A549 (cell line): ENCODE measurements at regions not wholly inside any gene's neighbourhood (a gene's known extent, or its start where the extent isn't known, plus 50 kb on each side); places are given as distances from the start of the nearest gene placed in this dataset.

ENCODE experiments used
- ATAC-seq, 2 experiments: fragments of 200-7000 bp in 1 of 2; fragments of >200 bp in 1 of 2; cut with Nextera tagmentation in 1 of 2; cut with Tn5 transposase in 1 of 2; 3 replicates each; pipeline versions ENCODE4 v1.8.0 to v1.9.1; 2018 to 2020; ENCODE audit warnings: mild to moderate bottlenecking in 1 of 2, moderate library complexity in 1 of 2
- CTCF ChIA-PET: fragments of 300-600 bp; sonication (Branson Sonifier 250); formaldehyde crosslinking; extraction: SDS; loops from one replicate; lab custom pipeline; 2021; ENCODE audit warnings: antibody characterized with exemption, inconsistent platforms; lab: Yijun Ruan, JAX
- POLR2A ChIA-PET: fragments of 350-600 bp; formaldehyde crosslinking; extraction: SDS; loops from one replicate; lab custom pipeline; 2021; ENCODE audit warnings: antibody characterized with exemption, inconsistent platforms; lab: Yijun Ruan, JAX
- DNase-seq, 2 experiments: peaks; one replicate each; pipeline versions ENCODE4 v3.0.0 to v3.0.0-alpha.2; 2011 to 2016; ENCODE audit warnings: low read depth in 1 of 2, low spot score in 1 of 2
- FAIRE-seq: peaks from 2 replicates; lab custom pipeline; 2011; peaks lifted over from hg19 to GRCh38; lab: Jason Lieb, UNC
- H3K27ac ChIP-seq, 2 experiments: fragments of >200 bp; sonication (Bioruptor Twin); formaldehyde crosslinking; 3 replicates each; pipeline ENCODE4 v1.5.1; 2016 to 2017
- H3K4me1 ChIP-seq: fragments of >200 bp; sonication (Bioruptor Twin); formaldehyde crosslinking; 3 replicates; pipeline ENCODE4 v1.6.1; 2016
- H3K4me2 ChIP-seq: fragments of >200 bp; sonication (Bioruptor Twin); formaldehyde crosslinking; 3 replicates; pipeline ENCODE4 v1.6.1; 2016
- H3K4me3 ChIP-seq: fragments of >200 bp; sonication (Bioruptor Twin); formaldehyde crosslinking; 3 replicates; pipeline ENCODE4 v1.5.1; 2016
- H3K9me3 ChIP-seq: fragments of >200 bp; sonication (Bioruptor Twin); formaldehyde crosslinking; 3 replicates; pipeline ENCODE4 v1.6.1; 2016
- ATOH8 ChIP-seq: fragments of 250-450 bp; sonication (Bioruptor Pico); IDR thresholded peaks from 2 replicates; pipeline ENCODE4 v1.5.0; 2020; ENCODE audit warnings: low read depth, mild to moderate bottlenecking, moderate library complexity
- CEBPB ChIP-seq, 2 experiments: fragments of >200 bp in 1 of 2; sonication (Bioruptor Twin) in 1 of 2; formaldehyde crosslinking in 1 of 2; IDR thresholded peaks; 2 replicates each; pipeline ENCODE4 v1.6.1; 2012 to 2016
- CHD2 ChIP-seq: fragments of 150-350 bp; IDR thresholded peaks from 2 replicates; pipeline ENCODE4 v1.6.1; 2014; ENCODE audit warnings: low read length; ENCODE audit not compliant: partially characterized antibody
- EHMT2 ChIP-seq: fragments of 200-600 bp; sonication (generic); IDR thresholded peaks from 2 replicates; pipeline ENCODE4 v1.6.1; 2016; ENCODE audit warnings: antibody characterized with exemption, low read depth, mild to moderate bottlenecking, moderate library complexity
- ELK1 ChIP-seq: fragments of 150-350 bp; IDR thresholded peaks from 2 replicates; pipeline ENCODE4 v1.6.1; 2014; ENCODE audit warnings: low read depth, mild to moderate bottlenecking, low read length
- ESRRA ChIP-seq: fragments of 150-350 bp; IDR thresholded peaks from 2 replicates; pipeline ENCODE4 v1.6.1; 2014; ENCODE audit warnings: mild to moderate bottlenecking, low read length, borderline replicate concordance
- GATA3 ChIP-seq: IDR thresholded peaks from 2 replicates; pipeline ENCODE4 v1.6.1; 2012; ENCODE audit warnings: borderline replicate concordance
- HEYL ChIP-seq: fragments of 250-450 bp; sonication (Bioruptor Pico); IDR thresholded peaks from 2 replicates; pipeline ENCODE4 v1.8.0; 2021; ENCODE audit warnings: mild to moderate bottlenecking, moderate library complexity
- HOXB5 ChIP-seq: fragments of 250-450 bp; sonication (Bioruptor Pico); IDR thresholded peaks from 2 replicates; pipeline ENCODE4 v1.5.0; 2020; ENCODE audit warnings: mild to moderate bottlenecking, moderate library complexity
- JUN ChIP-seq, 2 experiments: fragments of >200 bp; sonication (Bioruptor Twin); formaldehyde crosslinking; IDR thresholded peaks; 2 replicates in 1 of 2; 3 replicates in 1 of 2; pipeline ENCODE4 v1.6.1; 2016 to 2017
- JUNB ChIP-seq: fragments of >200 bp; sonication (Bioruptor Twin); formaldehyde crosslinking; IDR thresholded peaks from 2 replicates; pipeline ENCODE4 v1.6.1; 2016
- KDM5A ChIP-seq: fragments of 200-600 bp; sonication (generic); IDR thresholded peaks from 2 replicates; pipeline ENCODE4 v1.6.1; 2016; ENCODE audit warnings: antibody characterized with exemption, mild to moderate bottlenecking
- PHF8 ChIP-seq: fragments of 200-600 bp; sonication (generic); IDR thresholded peaks from 2 replicates; pipeline ENCODE4 v1.6.1; 2016; ENCODE audit warnings: low read depth, mild to moderate bottlenecking, antibody characterized with exemption, moderate library complexity, borderline replicate concordance
- POLR2A ChIP-seq: IDR thresholded peaks from 2 replicates; pipeline ENCODE4 v1.6.1; 2012; ENCODE audit warnings: mild to moderate bottlenecking, low read length
- RFX5 ChIP-seq: fragments of 450-650 bp; IDR thresholded peaks from 2 replicates; pipeline ENCODE4 v1.7.1; 2014; ENCODE audit warnings: antibody characterized with exemption, mild to moderate bottlenecking, moderate library complexity
- TFCP2L1 ChIP-seq: fragments of 250-450 bp; sonication (Bioruptor Pico); IDR thresholded peaks from 2 replicates; pipeline ENCODE4 v1.5.0; 2021; ENCODE audit warnings: mild to moderate bottlenecking
- TP53 ChIP-seq: fragments of 250-450 bp; sonication (Bioruptor Pico); IDR thresholded peaks from 2 replicates; pipeline ENCODE4 v1.5.0; 2021; ENCODE audit warnings: mild to moderate bottlenecking, moderate library complexity
- USF2 ChIP-seq: fragments of 450-650 bp; IDR thresholded peaks from 2 replicates; pipeline ENCODE4 v1.6.1; 2014; ENCODE audit warnings: antibody characterized with exemption
- ZC3H11A ChIP-seq: fragments of 450-650 bp; IDR thresholded peaks from 2 replicates; pipeline ENCODE4 v1.6.1; 2014; ENCODE audit warnings: antibody characterized with exemption, mild to moderate bottlenecking
- ZFP36 ChIP-seq: fragments of 450-650 bp; IDR thresholded peaks from 2 replicates; pipeline ENCODE4 v1.6.1; 2014; ENCODE audit warnings: borderline replicate concordance; ENCODE audit not compliant: partially characterized antibody
- ZSCAN20 ChIP-seq: fragments of 250-450 bp; sonication (Bioruptor Pico); IDR thresholded peaks from 2 replicates; pipeline ENCODE4 v1.8.0; 2022; ENCODE audit warnings: mild to moderate bottlenecking, moderate library complexity
- WGBS: methylation state at CpG from one replicate; pipeline ENCODE4 v1.1.6; 2017; ENCODE audit errors: missing lambda C conversion rate; 5-methylcytosine and 5-hydroxymethylcytosine counted together
- TF ChIP-seq, protein P1 (sequence below): IDR thresholded peaks from 2 replicates; pipeline ENCODE4 v1.6.1; 2012
- TF ChIP-seq, protein P2 (sequence below): fragments of >200 bp; sonication (Bioruptor Twin); formaldehyde crosslinking; IDR thresholded peaks from 2 replicates; pipeline ENCODE4 v1.6.1; 2016

DNA sequence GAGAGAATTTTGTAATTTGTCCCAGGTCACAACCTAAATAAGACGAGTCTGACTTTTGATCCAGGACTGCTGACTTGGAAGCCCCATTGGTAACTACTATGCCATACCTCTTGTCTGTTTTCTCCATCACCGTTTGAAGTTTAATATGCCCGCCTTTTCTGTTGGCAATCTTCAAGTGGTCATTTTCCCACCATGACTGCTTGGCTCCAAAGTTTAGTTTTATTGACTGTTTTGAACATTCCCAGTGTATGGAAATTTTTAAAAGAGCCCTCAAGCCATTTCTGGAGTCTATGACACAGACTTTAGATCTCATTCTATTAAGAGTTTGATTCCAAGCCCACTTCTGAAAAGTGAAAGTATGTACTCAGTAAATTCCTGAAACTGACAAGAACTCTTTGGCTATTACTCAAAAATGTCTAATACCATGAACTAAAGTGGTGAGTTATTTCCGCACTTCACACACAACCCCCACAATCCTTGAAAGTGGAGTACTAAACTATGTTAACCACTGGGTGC, 136.7 kb upstream of the ADAMTS9 start:
- POLR2A ChIA-PET = no interaction called here
- TF ChIP-seq ZSCAN20 (CRISPR knock-in tag) (no peak), CHD2 (no peak), ZC3H11A (no peak), JUN (IDR thresholded peaks at IDR 0.05) (no peak), ATOH8 (no peak), HEYL (CRISPR knock-in tag) (no peak), CEBPB (IDR thresholded peaks at IDR 0.05) (no peak)
- TF ChIP-seq, protein P1, sequence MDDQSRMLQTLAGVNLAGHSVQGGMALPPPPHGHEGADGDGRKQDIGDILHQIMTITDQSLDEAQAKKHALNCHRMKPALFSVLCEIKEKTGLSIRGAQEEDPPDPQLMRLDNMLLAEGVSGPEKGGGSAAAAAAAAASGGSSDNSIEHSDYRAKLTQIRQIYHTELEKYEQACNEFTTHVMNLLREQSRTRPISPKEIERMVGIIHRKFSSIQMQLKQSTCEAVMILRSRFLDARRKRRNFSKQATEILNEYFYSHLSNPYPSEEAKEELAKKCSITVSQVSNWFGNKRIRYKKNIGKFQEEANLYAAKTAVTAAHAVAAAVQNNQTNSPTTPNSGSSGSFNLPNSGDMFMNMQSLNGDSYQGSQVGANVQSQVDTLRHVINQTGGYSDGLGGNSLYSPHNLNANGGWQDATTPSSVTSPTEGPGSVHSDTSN = no peak
- TF ChIP-seq, all 56 proteins: peak for 0
- WGBS = 45% methylated on average over 4 of the region's 4 CpGs
- no peaks in the 10 kb centered on the region for H3K9me3 ChIP-seq
- ATAC-seq (no peak), FAIRE-seq (no peak), DNase-seq (no peak)
- CTCF ChIA-PET = no interaction called here
- no peak overlapping the region for H3K27ac ChIP-seq
- H3K4me2 ChIP-seq = no peak overlapping the region
- H3K4me3 ChIP-seq = no peak overlapping the region
- no peaks in the 10 kb centered on the region for H3K4me1 ChIP-seq

DNA sequence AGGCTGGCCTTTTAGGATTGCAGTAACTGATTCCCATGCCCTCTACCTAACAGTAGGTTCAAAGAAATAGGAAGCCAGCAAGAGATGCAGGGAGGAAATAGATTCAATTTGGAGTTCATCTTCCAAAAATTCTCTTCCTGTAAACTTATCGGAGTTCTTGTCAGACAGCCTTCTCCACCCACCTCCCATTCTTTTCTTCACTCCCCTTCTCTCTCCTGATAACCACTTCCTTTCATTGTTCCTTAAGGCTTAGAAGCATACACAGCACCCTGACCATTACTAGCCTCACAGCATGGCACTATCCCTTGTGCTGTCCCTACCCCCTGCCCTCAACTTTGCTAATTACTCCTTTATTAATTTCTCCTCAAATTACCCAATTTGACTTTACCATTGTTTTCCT, 130.4 kb upstream of the ADAMTS9 start:
- ChIA-PET CTCF (no interaction called here), POLR2A (no interaction called here)
- no peak overlapping the region for H3K4me3 ChIP-seq
- H3K4me2 ChIP-seq = no peak overlapping the region
- H3K4me1 ChIP-seq = no peaks in the 10 kb centered on the region
- TF ChIP-seq JUNB = no peak
- no peak for TF ChIP-seq PHF8
- TF ChIP-seq HEYL (CRISPR knock-in tag) = no peak
- no peak for TF ChIP-seq POLR2A
- TF ChIP-seq KDM5A = no peak
- no peak for TF ChIP-seq ELK1
- no peak for TF ChIP-seq EHMT2
- TF ChIP-seq TFCP2L1 (CRISPR knock-in tag) = no peak
- no peak for TF ChIP-seq TP53 (CRISPR knock-in tag)
- TF ChIP-seq ZFP36 = no peak
- TF ChIP-seq RFX5 = no peak
- TF ChIP-seq USF2 = no peak
- TF ChIP-seq HOXB5 (CRISPR knock-in tag) = no peak
- TF ChIP-seq GATA3 = no peak
- TF ChIP-seq, protein P2, sequence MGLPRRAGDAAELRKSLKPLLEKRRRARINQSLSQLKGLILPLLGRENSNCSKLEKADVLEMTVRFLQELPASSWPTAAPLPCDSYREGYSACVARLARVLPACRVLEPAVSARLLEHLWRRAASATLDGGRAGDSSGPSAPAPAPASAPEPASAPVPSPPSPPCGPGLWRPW = no peak
- no peak for TF ChIP-seq CHD2
- no peak for TF ChIP-seq ESRRA
- no peak for TF ChIP-seq ATOH8
- TF ChIP-seq ZSCAN20 (CRISPR knock-in tag) = no peak
- no peak for FAIRE-seq
- H3K27ac ChIP-seq = no peak overlapping the region
- ATAC-seq = no peak
- no peak for DNase-seq
- H3K9me3 ChIP-seq = no peaks in the 10 kb centered on the region
- 85% methylated on average over 1 of the region's 1 CpG for WGBS
